ENCODE measurements at regions not wholly inside any gene's neighbourhood (a gene's known extent, or its start where the extent isn't known, plus 50 kb on each side); places are given as distances from the start of the nearest gene placed in this dataset.
"Not testable (repeated sequence)": the region's sequence is repeated elsewhere in the genome, so short reads cannot be mapped to it uniquely, and the experiment has no call there.

GRCh38 chr1:192885387-192885786 is 76.5 kb downstream of the RGS2 start:
- H3K14ac ChIP-seq (ENCODE audit: low read length); H2AFZ ChIP-seq (ENCODE audit: low read length); H3K4ac ChIP-seq (ENCODE audit: low read length); H2BK5ac ChIP-seq (ENCODE audit: low read length); H2AK5ac ChIP-seq (ENCODE audit: low read depth, low read length); H3K9ac ChIP-seq (ENCODE audit: low read depth, low read length, poor library complexity); H3K4me3 ChIP-seq (ENCODE audit: low read length in 2 of 2); H3K79me1 ChIP-seq (ENCODE audit: low read depth, low read length); H2BK15ac ChIP-seq (ENCODE audit: low read length); H2BK12ac ChIP-seq (ENCODE audit: low read length); H2BK120ac ChIP-seq (ENCODE audit: low read depth, low read length); H3K18ac ChIP-seq (ENCODE audit: low read length); H3K9me3 ChIP-seq (replicated peaks in 1 of 2; ENCODE audit: control insufficient read depth in 2 of 2, insufficient read depth in 1 of 2, low read depth in 1 of 2, low read length in 2 of 2); H3K4me2 ChIP-seq (ENCODE audit: insufficient read depth, low read length, poor library complexity, severe bottlenecking); H3K36me3 ChIP-seq (replicated peaks in 1 of 2; ENCODE audit: control insufficient read depth in 2 of 2, insufficient read depth in 2 of 2, low read length in 2 of 2); H4K91ac ChIP-seq (ENCODE audit: low read depth, low read length, poor library complexity); H3K27ac ChIP-seq (replicated peaks; ENCODE audit: low read length); DNase-seq (ENCODE audit: low spot score); H3K4me1 ChIP-seq (ENCODE audit: control insufficient read depth in 2 of 2, insufficient read depth in 1 of 2, low read depth in 1 of 2, low read length in 2 of 2); H3K27me3 ChIP-seq (ENCODE audit: control insufficient read depth in 3 of 3, insufficient read depth in 3 of 3, low read depth in 1 of 3, low read length in 3 of 3); H3K23ac ChIP-seq (ENCODE audit: low read depth, low read length, poor library complexity); H4K8ac ChIP-seq (ENCODE audit: low read depth, low read length): not testable (repeated sequence)
- WGBS, 2 donors (ENCODE audit: extremely low coverage in 2 of 2, insufficient read length in 2 of 2, insufficient replicate concordance in 1 of 2): no CpG with 5 or more reads among the region's 3 CpGs

- DNase-seq (ENCODE audit: low spot score): no peak
- Histone ChIP-seq H3K36me3 (replicated peaks in 1 of 2; ENCODE audit: control insufficient read depth in 2 of 2, insufficient read depth in 2 of 2, low read length in 2 of 2) (no peaks in the 10 kb centered on the region), H2BK12ac (ENCODE audit: low read length) (no peak overlapping the region), H2BK5ac (ENCODE audit: low read length) (no peak overlapping the region), H3K18ac (ENCODE audit: low read length) (no peak overlapping the region), H2BK15ac (ENCODE audit: low read length) (no peak overlapping the region), H4K91ac (ENCODE audit: low read depth, low read length, poor library complexity) (no peak overlapping the region), H2AK5ac (ENCODE audit: low read depth, low read length) (no peak overlapping the region), H3K9ac (ENCODE audit: low read depth, low read length, poor library complexity) (no peak overlapping the region), H3K23ac (ENCODE audit: low read depth, low read length, poor library complexity) (no peak overlapping the region), H3K14ac (ENCODE audit: low read length) (no peak overlapping the region), H3K27me3 (ENCODE audit: control insufficient read depth in 3 of 3, insufficient read depth in 3 of 3, low read depth in 1 of 3, low read length in 3 of 3) (no peaks in the 10 kb centered on the region), H3K79me1 (ENCODE audit: low read depth, low read length) (no peaks in the 10 kb centered on the region), H3K4me2 (ENCODE audit: insufficient read depth, low read length, poor library complexity, severe bottlenecking) (no peak overlapping the region), H3K4me1 (ENCODE audit: control insufficient read depth in 2 of 2, insufficient read depth in 1 of 2, low read depth in 1 of 2, low read length in 2 of 2) (no peaks in the 10 kb centered on the region), H3K9me3 (replicated peaks in 1 of 2; ENCODE audit: control insufficient read depth in 2 of 2, insufficient read depth in 1 of 2, low read depth in 1 of 2, low read length in 2 of 2) (no peaks in the 10 kb centered on the region), H2AFZ (ENCODE audit: low read length) (peak overlapping the region; percentile 21), H3K4me3 (ENCODE audit: low read length in 2 of 2) (no peak overlapping the region), H2BK120ac (ENCODE audit: low read depth, low read length) (no peak overlapping the region), H3K27ac (replicated peaks; ENCODE audit: low read length) (no peak overlapping the region), H3K4ac (ENCODE audit: low read length) (no peak overlapping the region), H4K8ac (ENCODE audit: low read depth, low read length) (no peak overlapping the region)
- no CpG with 5 or more reads among the region's 4 CpGs for WGBS, 2 donors (ENCODE audit: extremely low coverage in 2 of 2, insufficient read length in 2 of 2, insufficient replicate concordance in 1 of 2)
These were observed 78.6 kb downstream of the RGS2 start for GRCh38 chr1:192887426-192887825.

- Histone ChIP-seq H2BK15ac (ENCODE audit: low read length) (no peak overlapping the region), H3K27ac (replicated peaks; ENCODE audit: low read length) (no peak overlapping the region), H3K4me1 (ENCODE audit: control insufficient read depth in 2 of 2, insufficient read depth in 1 of 2, low read depth in 1 of 2, low read length in 2 of 2) (no peaks in the 10 kb centered on the region), H3K79me1 (ENCODE audit: low read depth, low read length) (no peaks in the 10 kb centered on the region), H2AFZ (ENCODE audit: low read length) (no peak overlapping the region), H3K27me3 (ENCODE audit: control insufficient read depth in 3 of 3, insufficient read depth in 3 of 3, low read depth in 1 of 3, low read length in 3 of 3) (no peaks in the 10 kb centered on the region), H4K8ac (ENCODE audit: low read depth, low read length) (no peak overlapping the region), H3K9me3 (replicated peaks in 1 of 2; ENCODE audit: control insufficient read depth in 2 of 2, insufficient read depth in 1 of 2, low read depth in 1 of 2, low read length in 2 of 2) (no peaks in the 10 kb centered on the region), H3K4ac (ENCODE audit: low read length) (no peak overlapping the region), H3K14ac (ENCODE audit: low read length) (no peak overlapping the region), H3K18ac (ENCODE audit: low read length) (no peak overlapping the region), H2AK5ac (ENCODE audit: low read depth, low read length) (no peak overlapping the region), H2BK12ac (ENCODE audit: low read length) (no peak overlapping the region), H2BK5ac (ENCODE audit: low read length) (no peak overlapping the region), H2BK120ac (ENCODE audit: low read depth, low read length) (no peak overlapping the region), H3K23ac (ENCODE audit: low read depth, low read length, poor library complexity) (no peak overlapping the region), H3K4me2 (ENCODE audit: insufficient read depth, low read length, poor library complexity, severe bottlenecking) (no peak overlapping the region), H3K36me3 (replicated peaks in 1 of 2; ENCODE audit: control insufficient read depth in 2 of 2, insufficient read depth in 2 of 2, low read length in 2 of 2) (no peaks in the 10 kb centered on the region), H3K4me3 (ENCODE audit: low read length in 2 of 2) (no peak overlapping the region), H4K91ac (ENCODE audit: low read depth, low read length, poor library complexity) (no peak overlapping the region), H3K9ac (ENCODE audit: low read depth, low read length, poor library complexity) (no peak overlapping the region)
- WGBS, 2 donors (ENCODE audit: extremely low coverage in 2 of 2, insufficient read length in 2 of 2, insufficient replicate concordance in 1 of 2): no CpG with 5 or more reads among the region's 3 CpGs
- no peak for DNase-seq (ENCODE audit: low spot score)
These were observed 79.7 kb downstream of the RGS2 start for GRCh38 chr1:192888574-192888973.

GRCh38 chr1:192889082-192889481 is 80.2 kb downstream of the RGS2 start:
- Histone ChIP-seq H4K91ac (ENCODE audit: low read depth, low read length, poor library complexity) (no peak overlapping the region), H2BK5ac (ENCODE audit: low read length) (no peak overlapping the region), H2BK12ac (ENCODE audit: low read length) (no peak overlapping the region), H2AK5ac (ENCODE audit: low read depth, low read length) (no peak overlapping the region), H2BK15ac (ENCODE audit: low read length) (no peak overlapping the region), H4K8ac (ENCODE audit: low read depth, low read length) (no peak overlapping the region), H3K4me2 (ENCODE audit: insufficient read depth, low read length, poor library complexity, severe bottlenecking) (no peak overlapping the region), H3K36me3 (replicated peaks in 1 of 2; ENCODE audit: control insufficient read depth in 2 of 2, insufficient read depth in 2 of 2, low read length in 2 of 2) (no peaks in the 10 kb centered on the region), H3K27me3 (ENCODE audit: control insufficient read depth in 3 of 3, insufficient read depth in 3 of 3, low read depth in 1 of 3, low read length in 3 of 3) (no peaks in the 10 kb centered on the region), H3K79me1 (ENCODE audit: low read depth, low read length) (no peaks in the 10 kb centered on the region), H3K14ac (ENCODE audit: low read length) (no peak overlapping the region), H3K4ac (ENCODE audit: low read length) (no peak overlapping the region), H3K9ac (ENCODE audit: low read depth, low read length, poor library complexity) (no peak overlapping the region), H2BK120ac (ENCODE audit: low read depth, low read length) (no peak overlapping the region), H3K23ac (ENCODE audit: low read depth, low read length, poor library complexity) (no peak overlapping the region), H3K4me1 (ENCODE audit: control insufficient read depth in 2 of 2, insufficient read depth in 1 of 2, low read depth in 1 of 2, low read length in 2 of 2) (no peaks in the 10 kb centered on the region), H3K27ac (replicated peaks; ENCODE audit: low read length) (no peak overlapping the region), H3K9me3 (replicated peaks in 1 of 2; ENCODE audit: control insufficient read depth in 2 of 2, insufficient read depth in 1 of 2, low read depth in 1 of 2, low read length in 2 of 2) (no peaks in the 10 kb centered on the region), H2AFZ (ENCODE audit: low read length) (no peak overlapping the region), H3K4me3 (ENCODE audit: low read length in 2 of 2) (no peak overlapping the region), H3K18ac (ENCODE audit: low read length) (no peak overlapping the region)
- no CpG with 5 or more reads among the region's 4 CpGs for WGBS, 2 donors (ENCODE audit: extremely low coverage in 2 of 2, insufficient read length in 2 of 2, insufficient replicate concordance in 1 of 2)
- no peak for DNase-seq (ENCODE audit: low spot score)

Measured in neuronal stem cell (in vitro differentiated cells).